ENCODE measurements at regions not wholly inside any gene's neighbourhood (a gene's known extent, or its start where the extent isn't known, plus 50 kb on each side); places are given as distances from the start of the nearest gene placed in this dataset.
"Not testable (repeated sequence)": the region's sequence is repeated elsewhere in the genome, so short reads cannot be mapped to it uniquely, and the experiment has no call there.

DNA sequence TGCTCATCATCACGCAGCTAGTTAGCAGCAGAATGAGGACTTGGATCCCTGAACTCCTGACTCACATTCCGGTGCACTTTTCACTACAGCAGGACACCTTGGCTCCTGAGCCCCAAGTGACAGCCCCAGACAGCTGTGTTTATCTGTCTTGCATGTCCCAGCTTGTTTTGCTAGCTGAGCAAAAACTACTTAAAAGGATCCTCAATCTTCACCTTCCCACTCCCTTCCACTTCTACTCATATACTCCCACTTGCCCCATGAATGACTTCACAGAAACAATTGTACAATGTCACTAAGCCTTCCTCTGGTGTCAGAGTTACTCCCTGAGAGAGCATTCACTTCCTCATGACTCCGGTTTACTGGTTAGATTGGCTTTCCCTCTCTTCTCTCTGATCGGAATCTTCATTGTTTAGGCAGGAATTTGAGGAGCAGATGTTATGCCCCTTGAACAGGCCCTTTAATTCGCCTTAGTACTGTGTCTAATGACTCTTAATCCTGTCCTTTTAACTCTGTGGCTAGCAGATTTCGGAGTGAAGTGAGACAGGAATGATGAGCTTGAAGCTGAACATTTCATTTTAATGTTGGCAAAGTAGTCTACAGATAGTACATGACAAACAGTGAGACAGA, 587.2 kb upstream of the CHD1 start:
- TF ChIP-seq SP1 (IDR thresholded peaks at IDR 0.05; ENCODE audit: low read depth); CEBPB (IDR thresholded peaks at IDR 0.05; ENCODE audit: low read depth); SRF (IDR thresholded peaks at IDR 0.05; ENCODE audit: low read depth); FOSL1 (IDR thresholded peaks at IDR 0.05; ENCODE audit: low read depth); EZH2 (IDR thresholded peaks at IDR 0.05); POLR2AphosphoS5 (IDR thresholded peaks at IDR 0.05; ENCODE audit: low read depth, low read length); POLR2A (IDR thresholded peaks at IDR 0.05; ENCODE audit: borderline replicate concordance, extremely low read depth, insufficient read depth, insufficient read length); ZNF274 (IDR thresholded peaks at IDR 0.05; ENCODE audit: low read depth, low read length); RAD21 (IDR thresholded peaks at IDR 0.05; ENCODE audit: low read depth); SIN3A (IDR thresholded peaks at IDR 0.05; ENCODE audit: low read depth): not testable (repeated sequence)
- TF ChIP-seq, protein P1, sequence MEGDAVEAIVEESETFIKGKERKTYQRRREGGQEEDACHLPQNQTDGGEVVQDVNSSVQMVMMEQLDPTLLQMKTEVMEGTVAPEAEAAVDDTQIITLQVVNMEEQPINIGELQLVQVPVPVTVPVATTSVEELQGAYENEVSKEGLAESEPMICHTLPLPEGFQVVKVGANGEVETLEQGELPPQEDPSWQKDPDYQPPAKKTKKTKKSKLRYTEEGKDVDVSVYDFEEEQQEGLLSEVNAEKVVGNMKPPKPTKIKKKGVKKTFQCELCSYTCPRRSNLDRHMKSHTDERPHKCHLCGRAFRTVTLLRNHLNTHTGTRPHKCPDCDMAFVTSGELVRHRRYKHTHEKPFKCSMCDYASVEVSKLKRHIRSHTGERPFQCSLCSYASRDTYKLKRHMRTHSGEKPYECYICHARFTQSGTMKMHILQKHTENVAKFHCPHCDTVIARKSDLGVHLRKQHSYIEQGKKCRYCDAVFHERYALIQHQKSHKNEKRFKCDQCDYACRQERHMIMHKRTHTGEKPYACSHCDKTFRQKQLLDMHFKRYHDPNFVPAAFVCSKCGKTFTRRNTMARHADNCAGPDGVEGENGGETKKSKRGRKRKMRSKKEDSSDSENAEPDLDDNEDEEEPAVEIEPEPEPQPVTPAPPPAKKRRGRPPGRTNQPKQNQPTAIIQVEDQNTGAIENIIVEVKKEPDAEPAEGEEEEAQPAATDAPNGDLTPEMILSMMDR (IDR thresholded peaks at IDR 0.05 in 2 of 3, conservative IDR thresholded peaks at IDR 0.05 in 1 of 3; ENCODE audit: borderline replicate concordance in 1 of 3, insufficient read depth in 1 of 3, low read depth in 2 of 3, low read length in 2 of 3): not testable (repeated sequence)
- TF ChIP-seq, protein P2, sequence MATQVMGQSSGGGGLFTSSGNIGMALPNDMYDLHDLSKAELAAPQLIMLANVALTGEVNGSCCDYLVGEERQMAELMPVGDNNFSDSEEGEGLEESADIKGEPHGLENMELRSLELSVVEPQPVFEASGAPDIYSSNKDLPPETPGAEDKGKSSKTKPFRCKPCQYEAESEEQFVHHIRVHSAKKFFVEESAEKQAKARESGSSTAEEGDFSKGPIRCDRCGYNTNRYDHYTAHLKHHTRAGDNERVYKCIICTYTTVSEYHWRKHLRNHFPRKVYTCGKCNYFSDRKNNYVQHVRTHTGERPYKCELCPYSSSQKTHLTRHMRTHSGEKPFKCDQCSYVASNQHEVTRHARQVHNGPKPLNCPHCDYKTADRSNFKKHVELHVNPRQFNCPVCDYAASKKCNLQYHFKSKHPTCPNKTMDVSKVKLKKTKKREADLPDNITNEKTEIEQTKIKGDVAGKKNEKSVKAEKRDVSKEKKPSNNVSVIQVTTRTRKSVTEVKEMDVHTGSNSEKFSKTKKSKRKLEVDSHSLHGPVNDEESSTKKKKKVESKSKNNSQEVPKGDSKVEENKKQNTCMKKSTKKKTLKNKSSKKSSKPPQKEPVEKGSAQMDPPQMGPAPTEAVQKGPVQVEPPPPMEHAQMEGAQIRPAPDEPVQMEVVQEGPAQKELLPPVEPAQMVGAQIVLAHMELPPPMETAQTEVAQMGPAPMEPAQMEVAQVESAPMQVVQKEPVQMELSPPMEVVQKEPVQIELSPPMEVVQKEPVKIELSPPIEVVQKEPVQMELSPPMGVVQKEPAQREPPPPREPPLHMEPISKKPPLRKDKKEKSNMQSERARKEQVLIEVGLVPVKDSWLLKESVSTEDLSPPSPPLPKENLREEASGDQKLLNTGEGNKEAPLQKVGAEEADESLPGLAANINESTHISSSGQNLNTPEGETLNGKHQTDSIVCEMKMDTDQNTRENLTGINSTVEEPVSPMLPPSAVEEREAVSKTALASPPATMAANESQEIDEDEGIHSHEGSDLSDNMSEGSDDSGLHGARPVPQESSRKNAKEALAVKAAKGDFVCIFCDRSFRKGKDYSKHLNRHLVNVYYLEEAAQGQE (IDR thresholded peaks at IDR 0.05; ENCODE audit: low read depth): not testable (repeated sequence)
- TF ChIP-seq, protein P3, sequence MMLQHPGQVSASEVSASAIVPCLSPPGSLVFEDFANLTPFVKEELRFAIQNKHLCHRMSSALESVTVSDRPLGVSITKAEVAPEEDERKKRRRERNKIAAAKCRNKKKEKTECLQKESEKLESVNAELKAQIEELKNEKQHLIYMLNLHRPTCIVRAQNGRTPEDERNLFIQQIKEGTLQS (IDR thresholded peaks at IDR 0.05): not testable (repeated sequence)
- TF ChIP-seq, protein P4, sequence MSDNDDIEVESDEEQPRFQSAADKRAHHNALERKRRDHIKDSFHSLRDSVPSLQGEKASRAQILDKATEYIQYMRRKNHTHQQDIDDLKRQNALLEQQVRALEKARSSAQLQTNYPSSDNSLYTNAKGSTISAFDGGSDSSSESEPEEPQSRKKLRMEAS (IDR thresholded peaks at IDR 0.05): not testable (repeated sequence)
